Kidney (tissue), 13 donors: ENCODE measurements at regions not wholly inside any gene's neighbourhood (a gene's known extent, or its start where the extent isn't known, plus 50 kb on each side); places are given as distances from the start of the nearest gene placed in this dataset.

Source experiments
- DNase-seq, 5 donors: peaks; one replicate each; pipeline ENCODE4 v3.0.0-alpha.2; 2013 to 2020
- FAIRE-seq: peaks from 2 replicates; lab custom pipeline; 2012; peaks lifted over from hg19 to GRCh38; lab: Jason Lieb, UNC
- H3K27ac ChIP-seq, 2 donors: one replicate each; pipeline ENCODE4 v1.7.0; 2013; ENCODE audit warnings: low read depth in 2 of 2, low read length in 2 of 2, inconsistent platforms in 1 of 2
- H3K27me3 ChIP-seq: one replicate; pipeline ENCODE4 v1.7.1; 2013; ENCODE audit warnings: low read length, inconsistent platforms; ENCODE audit not compliant: control insufficient read depth, insufficient read depth
- H3K36me3 ChIP-seq, 3 donors: one replicate each; pipeline versions ENCODE4 v1.7.0 to v1.7.1; 2013; ENCODE audit warnings: low read length in 3 of 3, control low read depth in 1 of 3, inconsistent platforms in 1 of 3; ENCODE audit not compliant: insufficient read depth in 3 of 3, control insufficient read depth in 2 of 3
- H3K4me1 ChIP-seq, 3 donors: one replicate each; pipeline versions ENCODE4 v1.7.0 to v1.7.1; 2013; ENCODE audit warnings: low read length in 3 of 3, inconsistent platforms in 1 of 3, low read depth in 1 of 3; ENCODE audit not compliant: control insufficient read depth in 2 of 3, insufficient read depth in 2 of 3
- H3K4me3 ChIP-seq, 3 donors: one replicate each; pipeline versions ENCODE4 v1.7.0 to v1.8.1; 2013; ENCODE audit warnings: low read length in 3 of 3, control low read depth in 1 of 3, inconsistent platforms in 1 of 3
- H3K9ac ChIP-seq, 3 donors: one replicate each; pipeline versions ENCODE4 v1.7.0 to v1.7.1; 2013; ENCODE audit warnings: low read length in 3 of 3, control low read depth in 1 of 3, inconsistent platforms in 1 of 3
- H3K9me3 ChIP-seq, 3 donors: one replicate each; pipeline versions ENCODE4 v1.7.0 to v1.7.1; 2013; ENCODE audit warnings: low read length in 3 of 3, control low read depth in 1 of 3, inconsistent platforms in 1 of 3; ENCODE audit not compliant: control insufficient read depth in 2 of 3, insufficient read depth in 1 of 3
- CTCF ChIP-seq: IDR thresholded peaks from 3 replicates; pipeline ENCODE4 v1.5.1; 2012; ENCODE audit warnings: mild to moderate bottlenecking, moderate library complexity, borderline replicate concordance; ENCODE audit not compliant: insufficient read depth; ENCODE audit errors: extremely low read depth
- intact Hi-C: fragments of 100-400 bp; cut with DNase I; formaldehyde crosslinking; loops from one replicate; pipeline ENCODE4 v1.11.1; 2022
- donor health status: control.
- donor health status: control.
- donor health status: control.
- donor health status: control.
- donor health status: control.
- donor health status: DM: yes; HTN: yes; CAD: no.
- donor health status: Normal renal cell carcinoma (clear cell type).

GRCh38 chr9:8115570-8115969, 316.0 kb upstream of the DMAC1 start:
- FAIRE-seq = no peak
- TF ChIP-seq CTCF = no peak
- no peak overlapping the region for H3K4me3 ChIP-seq
- no peaks in the 10 kb centered on the region for H3K27me3 ChIP-seq
- intact Hi-C loops = no loop called here
- no peaks in the 10 kb centered on the region for H3K36me3 ChIP-seq
- no peaks in the 10 kb centered on the region for H3K4me1 ChIP-seq
- no peak overlapping the region for H3K9ac ChIP-seq
- H3K9me3 ChIP-seq = no peaks in the 10 kb centered on the region
- DNase-seq = no peak
- no peak overlapping the region for H3K27ac ChIP-seq

GRCh38 chr9:8114826-8115225, 315.2 kb upstream of the DMAC1 start:
- no peak for DNase-seq
- Histone ChIP-seq H3K9ac (no peak overlapping the region), H3K4me3 (no peak overlapping the region), H3K36me3 (no peaks in the 10 kb centered on the region), H3K9me3 (no peaks in the 10 kb centered on the region), H3K4me1 (no peaks in the 10 kb centered on the region), H3K27me3 (no peaks in the 10 kb centered on the region), H3K27ac (no peak overlapping the region)
- no peak for TF ChIP-seq CTCF
- FAIRE-seq = no peak
- intact Hi-C loops = no loop called here

- TF ChIP-seq CTCF = no peak
- Histone ChIP-seq H3K4me1 (no peaks in the 10 kb centered on the region), H3K36me3 (no peaks in the 10 kb centered on the region), H3K9me3 (no peaks in the 10 kb centered on the region), H3K9ac (no peak overlapping the region), H3K27ac (no peak overlapping the region), H3K4me3 (no peak overlapping the region), H3K27me3 (no peaks in the 10 kb centered on the region)
- intact Hi-C loops = no loop called here
- DNase-seq (no peak), FAIRE-seq (no peak)
Observed at GRCh38 chr9:8106362-8106761, 306.8 kb upstream of the DMAC1 start.

GRCh38 chr9:8101607-8102006, 302.0 kb upstream of the DMAC1 start:
- DNase-seq = no peak
- H3K4me1 ChIP-seq = no peaks in the 10 kb centered on the region
- no peaks in the 10 kb centered on the region for H3K36me3 ChIP-seq
- no peak overlapping the region for H3K27ac ChIP-seq
- intact Hi-C loops = no loop called here
- H3K4me3 ChIP-seq = no peak overlapping the region
- H3K9ac ChIP-seq = no peak overlapping the region
- no peak for TF ChIP-seq CTCF
- peaks cover 0 to 2% (median 0%) of the 10 kb centered on the region in 3 donors for H3K9me3 ChIP-seq
- FAIRE-seq = no peak
- no peaks in the 10 kb centered on the region for H3K27me3 ChIP-seq
